ENCODE measurements at regions not wholly inside any gene's neighbourhood (a gene's known extent, or its start where the extent isn't known, plus 50 kb on each side); places are given as distances from the start of the nearest gene placed in this dataset.
A peak's percentile ranks its signal among the peaks of the same experiment; 100 is the strongest.

GRCh38 chrX:30151964-30152363 lies 63.4 kb upstream of the MAGEB2 start:
- TF ChIP-seq POLR2AphosphoS5 (IDR thresholded peaks at IDR 0.05; ENCODE audit: borderline replicate concordance, low read depth, low read length) (no peak), FOXP2 (optimal IDR thresholded peaks at IDR 0.05; ENCODE audit: control extremely low read depth, extremely low read length, insufficient read depth) (no peak), EZH2 (IDR thresholded peaks at IDR 0.05) (no peak)
- no peak for DNase-seq (ENCODE audit: low read depth, low spot score)
- Histone ChIP-seq H3K27ac (no peak overlapping the region), H3K36me3 (ENCODE audit: insufficient read depth, low read length) (no peaks in the 10 kb centered on the region), H3K9me3 (ENCODE audit: low read depth, low read length) (no peaks in the 10 kb centered on the region), H3K9ac (ENCODE audit: insufficient read length) (no peak overlapping the region), H3K4me3 (no peak overlapping the region)

GRCh38 chrX:30153175-30153880 lies 62.0 kb upstream of the MAGEB2 start:
- Histone ChIP-seq H3K9me3 (ENCODE audit: low read depth, low read length) (no peaks in the 10 kb centered on the region), H3K27ac (peak overlapping the region; percentile 91), H3K4me3 (peak overlapping the region; percentile 58), H3K36me3 (ENCODE audit: insufficient read depth, low read length) (no peaks in the 10 kb centered on the region), H3K9ac (ENCODE audit: insufficient read length) (no peak overlapping the region)
- peak; percentile 55 for DNase-seq (ENCODE audit: low read depth, low spot score)
- TF ChIP-seq FOXP2 (optimal IDR thresholded peaks at IDR 0.05; ENCODE audit: control extremely low read depth, extremely low read length, insufficient read depth): no peak
- TF ChIP-seq POLR2AphosphoS5 (IDR thresholded peaks at IDR 0.05; ENCODE audit: borderline replicate concordance, low read depth, low read length): no peak
- TF ChIP-seq EZH2 (IDR thresholded peaks at IDR 0.05): no peak

GRCh38 chrX:30153881-30154260 lies 61.5 kb upstream of the MAGEB2 start:
- TF ChIP-seq FOXP2 (optimal IDR thresholded peaks at IDR 0.05; ENCODE audit: control extremely low read depth, extremely low read length, insufficient read depth): no peak
- no peak for TF ChIP-seq EZH2 (IDR thresholded peaks at IDR 0.05)
- no peak for TF ChIP-seq POLR2AphosphoS5 (IDR thresholded peaks at IDR 0.05; ENCODE audit: borderline replicate concordance, low read depth, low read length)
- Histone ChIP-seq H3K27ac (peak overlapping the region; percentile 91), H3K9me3 (ENCODE audit: low read depth, low read length) (no peaks in the 10 kb centered on the region), H3K36me3 (ENCODE audit: insufficient read depth, low read length) (no peaks in the 10 kb centered on the region), H3K9ac (ENCODE audit: insufficient read length) (no peak overlapping the region), H3K4me3 (peak overlapping the region; percentile 58)
- DNase-seq (ENCODE audit: low read depth, low spot score): peak; percentile 91

- Histone ChIP-seq H3K36me3 (ENCODE audit: insufficient read depth, low read length) (no peaks in the 10 kb centered on the region), H3K9me3 (ENCODE audit: low read depth, low read length) (no peaks in the 10 kb centered on the region), H3K27ac (no peak overlapping the region), H3K9ac (ENCODE audit: insufficient read length) (no peak overlapping the region), H3K4me3 (no peak overlapping the region)
- DNase-seq (ENCODE audit: low read depth, low spot score): no peak
- no peak for TF ChIP-seq FOXP2 (optimal IDR thresholded peaks at IDR 0.05; ENCODE audit: control extremely low read depth, extremely low read length, insufficient read depth)
- no peak for TF ChIP-seq POLR2AphosphoS5 (IDR thresholded peaks at IDR 0.05; ENCODE audit: borderline replicate concordance, low read depth, low read length)
- no peak for TF ChIP-seq EZH2 (IDR thresholded peaks at IDR 0.05)
These were observed 59.4 kb upstream of the MAGEB2 start for GRCh38 chrX:30156009-30156408.

GRCh38 chrX:30156880-30157560 lies 58.3 kb upstream of the MAGEB2 start:
- DNase-seq (ENCODE audit: low read depth, low spot score): no peak
- Histone ChIP-seq H3K4me3 (peak overlapping the region; percentile 18; the same call in 1 of the 2 replicates), H3K36me3 (ENCODE audit: insufficient read depth, low read length) (no peaks in the 10 kb centered on the region), H3K9ac (ENCODE audit: insufficient read length) (no peak overlapping the region), H3K27ac (peak overlapping the region; percentile 50; the same call in 1 of the 2 replicates), H3K9me3 (ENCODE audit: low read depth, low read length) (no peaks in the 10 kb centered on the region)
- TF ChIP-seq POLR2AphosphoS5 (IDR thresholded peaks at IDR 0.05; ENCODE audit: borderline replicate concordance, low read depth, low read length) (no peak), EZH2 (IDR thresholded peaks at IDR 0.05) (no peak)

GRCh38 chrX:30161043-30161442 lies 54.3 kb upstream of the MAGEB2 start:
- no peak for TF ChIP-seq FOXP2 (optimal IDR thresholded peaks at IDR 0.05; ENCODE audit: control extremely low read depth, extremely low read length, insufficient read depth)
- no peak for TF ChIP-seq POLR2AphosphoS5 (IDR thresholded peaks at IDR 0.05; ENCODE audit: borderline replicate concordance, low read depth, low read length)
- TF ChIP-seq EZH2 (IDR thresholded peaks at IDR 0.05): no peak
- no peak overlapping the region for H3K9ac ChIP-seq (ENCODE audit: insufficient read length)
- no peak overlapping the region for H3K4me3 ChIP-seq
- no peak for DNase-seq (ENCODE audit: low read depth, low spot score)
- no peak overlapping the region for H3K27ac ChIP-seq
- no peaks in the 10 kb centered on the region for H3K36me3 ChIP-seq (ENCODE audit: insufficient read depth, low read length)
- no peaks in the 10 kb centered on the region for H3K9me3 ChIP-seq (ENCODE audit: low read depth, low read length)

Data from SK-N-MC (cell line).